MM.1S (cell line): ENCODE measurements at regions not wholly inside any gene's neighbourhood (a gene's known extent, or its start where the extent isn't known, plus 50 kb on each side); places are given as distances from the start of the nearest gene placed in this dataset.

Source experiments
- DNase-seq: peaks from one replicate; pipeline ENCODE4 v3.0.0-alpha.2; 2015
- H2AFZ ChIP-seq: fragments of 300-600 bp; sonication (generic); 2 replicates; pipeline ENCODE4 v1.6.0; 2016; ENCODE audit warnings: antibody characterized with exemption, low read length
- H3F3A ChIP-seq: fragments of 300-600 bp; sonication (generic); 2 replicates; pipeline ENCODE4 v1.6.1; 2016; ENCODE audit warnings: mild to moderate bottlenecking, antibody characterized with exemption, low read length, moderate library complexity, mixed read lengths; ENCODE audit not compliant: insufficient read depth
- H3K27ac ChIP-seq: fragments of 300-600 bp; sonication (generic); 2 replicates; pipeline ENCODE4 v1.5.1; 2016; ENCODE audit warnings: mild to moderate bottlenecking, low read length
- H3K27me3 ChIP-seq: fragments of 300-600 bp; sonication (generic); replicated peaks from 2 replicates; pipeline ENCODE4 v1.6.0; 2016; ENCODE audit warnings: low read length; ENCODE audit not compliant: insufficient read depth
- H3K36me3 ChIP-seq: fragments of 300-600 bp; sonication (generic); replicated peaks from 2 replicates; pipeline ENCODE4 v1.6.1; 2016; ENCODE audit warnings: mild to moderate bottlenecking, low read length, mixed read lengths; ENCODE audit not compliant: insufficient read depth
- H3K4me1 ChIP-seq: fragments of 300-600 bp; sonication (generic); 2 replicates; pipeline ENCODE4 v1.6.1; 2016; ENCODE audit warnings: low read length, mixed read lengths
- H3K4me2 ChIP-seq: fragments of 300-600 bp; sonication (generic); 2 replicates; pipeline ENCODE4 v1.6.0; 2016; ENCODE audit warnings: low read depth, low read length
- H3K4me3 ChIP-seq: fragments of 300-600 bp; sonication (generic); 2 replicates; pipeline ENCODE4 v1.5.1; 2016; ENCODE audit warnings: low read length, mixed read lengths
- H3K79me2 ChIP-seq: fragments of 300-600 bp; sonication (generic); 2 replicates; pipeline ENCODE4 v1.6.1; 2016; ENCODE audit warnings: mixed run types, low read length, mixed read lengths
- H3K9ac ChIP-seq: fragments of 300-600 bp; sonication (generic); 2 replicates; pipeline ENCODE4 v1.6.1; 2016; ENCODE audit warnings: low read length, mixed read lengths
- H3K9me2 ChIP-seq: fragments of 300-600 bp; sonication (generic); replicated peaks from 2 replicates; pipeline ENCODE4 v1.6.1; 2016; ENCODE audit warnings: mild to moderate bottlenecking, low read length, mixed read lengths; ENCODE audit not compliant: insufficient read depth
- H3K9me3 ChIP-seq: fragments of 300-600 bp; sonication (generic); replicated peaks from 2 replicates; pipeline ENCODE4 v1.6.1; 2016; ENCODE audit warnings: mild to moderate bottlenecking, low read length, mixed read lengths; ENCODE audit not compliant: insufficient read depth
- H4K20me1 ChIP-seq: fragments of 300-600 bp; sonication (generic); 2 replicates; pipeline ENCODE4 v1.6.1; 2016; ENCODE audit warnings: mild to moderate bottlenecking, low read length, moderate library complexity, mixed read lengths; ENCODE audit not compliant: insufficient read depth
- CTCF ChIP-seq: fragments of 300-600 bp; sonication (generic); IDR thresholded peaks from 2 replicates; pipeline ENCODE4 v1.5.1; 2016; ENCODE audit warnings: antibody characterized with exemption, low read length, mixed read lengths
- EZH2 ChIP-seq: fragments of 300-600 bp; sonication (generic); optimal IDR thresholded peaks from 2 replicates; pipeline ENCODE3; 2017; ENCODE audit warnings: low read depth, mild to moderate bottlenecking, antibody characterized with exemption, low read length, mixed read lengths
- EZH2phosphoT487 ChIP-seq: fragments of 300-600 bp; sonication (generic); IDR thresholded peaks from 2 replicates; pipeline ENCODE4 v1.6.1; 2018; ENCODE audit warnings: antibody characterized with exemption, low read length

GRCh38 chr1:5067246-5067645 is 412.8 kb downstream of the AJAP1 start:
- no peaks in the 10 kb centered on the region for H3K4me1 ChIP-seq
- TF ChIP-seq EZH2phosphoT487 (no peak), CTCF (no peak), EZH2 (no peak)

GRCh38 chr1:5053744-5054143 is 399.3 kb downstream of the AJAP1 start:
- H3K4me1 ChIP-seq: no peaks in the 10 kb centered on the region
- no peak overlapping the region for H2AFZ ChIP-seq
- no peaks in the 10 kb centered on the region for H4K20me1 ChIP-seq
- H3K4me2 ChIP-seq: no peak overlapping the region
- H3K79me2 ChIP-seq: no peaks in the 10 kb centered on the region
- no peak overlapping the region for H3K9ac ChIP-seq
- no peaks in the 10 kb centered on the region for H3F3A ChIP-seq
- H3K9me2 ChIP-seq: no peaks in the 10 kb centered on the region
- no peaks in the 10 kb centered on the region for H3K36me3 ChIP-seq
- H3K27ac ChIP-seq: no peak overlapping the region
- no peak for DNase-seq
- H3K4me3 ChIP-seq: no peak overlapping the region
- H3K27me3 ChIP-seq: peaks cover 51% of the 10 kb centered on the region
- TF ChIP-seq EZH2 (no peak), CTCF (no peak), EZH2phosphoT487 (no peak)
- H3K9me3 ChIP-seq: no peaks in the 10 kb centered on the region

More at GRCh38 chr1:5067246-5067645, 412.8 kb downstream of the AJAP1 start:
- H3K79me2 ChIP-seq: no peaks in the 10 kb centered on the region
- no peak overlapping the region for H3K9ac ChIP-seq
- H3K36me3 ChIP-seq: no peaks in the 10 kb centered on the region
- H3K27ac ChIP-seq: no peak overlapping the region
- no peak overlapping the region for H2AFZ ChIP-seq
- no peaks in the 10 kb centered on the region for H3K9me3 ChIP-seq
- H3K9me2 ChIP-seq: no peaks in the 10 kb centered on the region
- no peaks in the 10 kb centered on the region for H4K20me1 ChIP-seq
- no peak for DNase-seq
- no peak overlapping the region for H3K4me2 ChIP-seq
- no peak overlapping the region for H3K4me3 ChIP-seq
- H3K27me3 ChIP-seq: peaks cover 54% of the 10 kb centered on the region
- H3F3A ChIP-seq: no peaks in the 10 kb centered on the region

- Histone ChIP-seq H3K36me3 (no peaks in the 10 kb centered on the region), H3K4me2 (no peak overlapping the region), H3K9ac (no peak overlapping the region), H3K4me3 (no peak overlapping the region), H3K9me3 (no peaks in the 10 kb centered on the region), H4K20me1 (no peaks in the 10 kb centered on the region), H3K4me1 (no peaks in the 10 kb centered on the region), H3K9me2 (no peaks in the 10 kb centered on the region), H3K79me2 (no peaks in the 10 kb centered on the region), H3K27ac (no peak overlapping the region), H2AFZ (no peak overlapping the region), H3K27me3 (peaks cover 55% of the 10 kb centered on the region), H3F3A (no peaks in the 10 kb centered on the region)
- no peak for TF ChIP-seq EZH2
- no peak for TF ChIP-seq CTCF
- DNase-seq: no peak
Observed at GRCh38 chr1:5029136-5029535, 374.7 kb downstream of the AJAP1 start.
